ENCODE measurements at regions not wholly inside any gene's neighbourhood (a gene's known extent, or its start where the extent isn't known, plus 50 kb on each side); places are given as distances from the start of the nearest gene placed in this dataset.
"Not testable (repeated sequence)": the region's sequence is repeated elsewhere in the genome, so short reads cannot be mapped to it uniquely, and the experiment has no call there.

GRCh38 chr4:9702696-9703095 lies 78.7 kb upstream of the DRD5 start:
- DNase-seq (ENCODE audit: low read depth) = not testable (repeated sequence)

GRCh38 chr4:9703391-9703790 lies 78.0 kb upstream of the DRD5 start:
- no peak for DNase-seq (ENCODE audit: low read depth)

GRCh38 chr4:9704126-9704525 lies 77.3 kb upstream of the DRD5 start:
- DNase-seq (ENCODE audit: low read depth) = not testable (repeated sequence)

DNA sequence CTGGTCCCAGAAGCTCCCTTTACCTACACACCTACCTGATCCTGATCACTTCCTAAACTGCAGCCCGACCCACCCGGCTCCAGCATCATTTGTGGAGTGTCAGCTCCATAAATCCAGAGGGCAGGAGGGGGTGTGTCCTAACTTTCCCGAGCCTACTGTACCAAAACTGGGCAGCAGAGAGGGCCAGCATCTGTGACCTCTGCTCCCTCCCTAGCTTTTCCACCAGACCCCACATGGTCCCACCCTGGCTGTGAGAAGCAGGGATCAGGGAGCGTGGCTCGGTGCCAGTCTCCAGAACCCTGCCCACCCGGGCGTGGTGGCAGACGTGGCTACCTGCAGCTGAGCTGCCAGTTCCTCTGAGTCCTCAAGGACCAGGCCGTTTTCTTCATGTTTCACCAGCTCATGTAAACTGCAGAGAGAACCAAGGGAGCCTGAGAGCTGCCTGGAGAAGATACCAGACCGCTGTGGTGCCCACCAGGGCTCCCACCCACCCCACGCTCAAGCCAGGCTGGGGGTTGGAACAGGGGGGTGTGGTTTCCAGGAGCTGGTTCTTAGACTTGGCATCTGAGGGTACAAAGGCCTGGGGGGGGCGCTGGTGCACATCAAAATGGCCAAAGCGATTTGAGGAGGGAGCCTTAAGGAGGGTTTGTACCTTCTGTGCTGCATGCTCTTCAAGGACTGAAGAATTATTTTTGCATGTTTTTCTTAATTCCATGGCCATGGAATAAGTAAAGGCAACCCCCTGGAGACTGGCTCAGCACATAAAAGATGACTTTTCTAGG lies 76.7 kb upstream of the DRD5 start:
- DNase-seq (ENCODE audit: low read depth) = no peak

- not testable (repeated sequence) for DNase-seq (ENCODE audit: low read depth)
Measured at GRCh38 chr4:9707281-9707680, 74.2 kb upstream of the DRD5 start.

GRCh38 chr4:9707936-9708335 lies 73.5 kb upstream of the DRD5 start:
- not testable (repeated sequence) for DNase-seq (ENCODE audit: low read depth)

- DNase-seq (ENCODE audit: low read depth) = no peak
Measured at GRCh38 chr4:9709724-9710123, 71.7 kb upstream of the DRD5 start.

DNA sequence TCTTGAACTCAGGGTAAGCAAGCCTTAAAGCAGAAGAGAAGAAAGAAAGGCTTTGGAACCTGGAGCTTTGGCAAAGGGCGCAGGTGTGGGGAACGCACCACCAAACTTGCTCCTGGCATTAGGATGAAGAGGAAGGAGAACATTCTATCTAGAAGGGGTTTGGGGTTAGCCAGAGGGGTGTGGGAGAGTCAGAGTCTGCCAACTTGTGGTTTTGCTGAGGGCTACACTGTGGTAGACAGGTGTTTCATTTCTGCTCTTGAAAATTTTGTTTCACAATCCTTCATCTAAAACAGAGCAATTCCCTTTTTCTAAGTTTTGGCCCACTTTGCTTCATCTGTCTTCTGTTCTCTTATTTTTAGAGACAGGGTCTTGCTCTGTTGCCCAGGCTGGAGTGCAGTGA lies 66.2 kb upstream of the DRD5 start:
- DNase-seq (ENCODE audit: low read depth) = not testable (repeated sequence)

DNA sequence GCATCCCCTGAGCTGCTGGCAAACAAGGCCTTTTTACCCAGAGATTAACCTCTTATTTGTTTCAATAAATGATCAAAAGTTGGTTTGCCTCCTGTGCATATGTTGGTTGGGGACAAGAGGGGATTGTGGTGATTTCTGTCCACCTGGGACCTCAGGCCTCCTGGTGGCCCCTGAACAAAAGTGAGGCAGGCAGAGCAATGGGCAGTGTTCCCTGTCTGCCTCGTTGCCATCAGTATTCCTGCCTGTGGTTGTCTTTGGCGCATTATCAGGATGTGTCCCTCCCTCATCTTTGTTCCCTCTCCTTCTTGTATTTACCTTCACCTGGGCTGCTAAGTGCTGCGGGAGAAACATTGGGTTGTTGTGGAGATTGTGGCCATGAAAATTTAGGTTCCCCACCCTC lies 65.3 kb upstream of the DRD5 start:
- DNase-seq (ENCODE audit: low read depth) = no peak

GRCh38 chr4:9718246-9718939 lies 63.0 kb upstream of the DRD5 start:
- DNase-seq (ENCODE audit: low read depth) = not testable (repeated sequence)

- not testable (repeated sequence) for DNase-seq (ENCODE audit: low read depth)
Measured at GRCh38 chr4:9722131-9722530, 59.3 kb upstream of the DRD5 start.
